ENCODE measurements at regions not wholly inside any gene's neighbourhood (a gene's known extent, or its start where the extent isn't known, plus 50 kb on each side); places are given as distances from the start of the nearest gene placed in this dataset.
A peak's percentile ranks its signal among the peaks of the same experiment; 100 is the strongest.

- Histone ChIP-seq H3F3A (replicated peaks; ENCODE audit: low read depth) (peaks cover 11% of the 10 kb centered on the region; the same call in 1 of the 2 replicates), H3K79me2 (replicated peaks; ENCODE audit: insufficient read depth) (no peaks in the 10 kb centered on the region), H3K4me3 (peak overlapping the region; percentile 77), H3K4me2 (peak overlapping the region; percentile 97), H3K27me3 (ENCODE audit: insufficient read depth) (peaks cover 43% of the 10 kb centered on the region), H3K36me3 (ENCODE audit: insufficient read depth) (no peaks in the 10 kb centered on the region), H2AFZ (peak overlapping the region; percentile 97), H3K27ac (ENCODE audit: low read depth) (no peak overlapping the region), H4K20me1 (replicated peaks; ENCODE audit: insufficient read depth) (peaks cover 4% of the 10 kb centered on the region; the same call in 1 of the 2 replicates), H3K9me2 (ENCODE audit: insufficient read depth) (no peaks in the 10 kb centered on the region), H3K4me1 (ENCODE audit: insufficient read depth) (peaks cover 15% of the 10 kb centered on the region)
- H3K36me3 Mint-ChIP-seq (ENCODE audit: low read depth), result no peaks in the 10 kb centered on the region
- peak; percentile 73 for ATAC-seq
- no peak overlapping the region for H3K27ac Mint-ChIP-seq
- H3K4me1 Mint-ChIP-seq, result peaks cover 25% of the 10 kb centered on the region
- H3K27me3 Mint-ChIP-seq (ENCODE audit: insufficient read depth, low read depth, poor library complexity), result peaks cover 40% of the 10 kb centered on the region
- TF ChIP-seq CTCF (conservative IDR thresholded peaks at IDR 0.05; ENCODE audit: low read depth in 2 of 2) (peak; percentile 61 to 74), EZH2phosphoT487 (IDR thresholded peaks at IDR 0.05; ENCODE audit: unreplicated experiment) (no peak), REST (IDR thresholded peaks at IDR 0.05; ENCODE audit: unreplicated experiment) (no peak), NANOG (IDR thresholded peaks at IDR 0.05; ENCODE audit: borderline replicate concordance) (no peak), JUNB (IDR thresholded peaks at IDR 0.05; ENCODE audit: unreplicated experiment) (no peak), POLR2AphosphoS5 (IDR thresholded peaks at IDR 0.05; ENCODE audit: low read depth) (peak; percentile 82), CREB1 (CRISPR knock-in tag; IDR thresholded peaks at IDR 0.05; ENCODE audit: low read depth) (no peak), EZH2 (IDR thresholded peaks at IDR 0.05; ENCODE audit: low read depth, unreplicated experiment) (no peak)
- peak overlapping the region; percentile 80 for H3K4me3 Mint-ChIP-seq
- DNase-seq (ENCODE audit: low spot score), result peak; percentile 85
- H3K9me3 Mint-ChIP-seq, result no peaks in the 10 kb centered on the region; the same call in 1 of the 3 replicates
Observed at GRCh38 chr17:64773836-64774761, 112.0 kb upstream of the SMURF2 start.

Data from GM23338 (cell line).